GM23338 (cell line): ENCODE measurements at regions not wholly inside any gene's neighbourhood (a gene's known extent, or its start where the extent isn't known, plus 50 kb on each side); places are given as distances from the start of the nearest gene placed in this dataset.

Source experiments
- ATAC-seq: fragments of 200-7000 bp; cut with Tn5 transposase; 3 replicates; pipeline ENCODE4 v1.9.1; 2020
- DNase-seq: peaks from one replicate; pipeline ENCODE4 v3.0.0-alpha.2; 2015; ENCODE audit warnings: low spot score
- H2AFZ ChIP-seq: fragments of 200-600 bp; sonication (generic); 2 replicates; pipeline ENCODE4 v1.8.0; 2016; ENCODE audit warnings: antibody characterized with exemption, mild to moderate bottlenecking, moderate library complexity
- H3F3A ChIP-seq: fragments of 200-600 bp; sonication (generic); replicated peaks from 2 replicates; pipeline ENCODE4 v1.8.0; 2017; ENCODE audit warnings: antibody characterized with exemption, mixed run types, low read depth
- H3K27ac ChIP-seq: fragments of 200-600 bp; sonication (generic); 2 replicates; pipeline ENCODE4 v1.6.1; 2016; ENCODE audit warnings: low read depth
- H3K27me3 ChIP-seq: fragments of 200-600 bp; sonication (generic); 2 replicates; pipeline ENCODE4 v1.8.0; 2016; ENCODE audit warnings: mild to moderate bottlenecking, mixed run types, moderate library complexity; ENCODE audit not compliant: insufficient read depth
- H3K36me3 ChIP-seq: fragments of 200-600 bp; sonication (generic); 2 replicates; pipeline ENCODE4 v1.8.0; 2016; ENCODE audit warnings: mild to moderate bottlenecking; ENCODE audit not compliant: insufficient read depth
- H3K4me1 ChIP-seq: fragments of 200-600 bp; sonication (generic); 2 replicates; pipeline ENCODE4 v1.8.0; 2016; ENCODE audit warnings: mild to moderate bottlenecking, moderate library complexity; ENCODE audit not compliant: insufficient read depth
- H3K4me2 ChIP-seq: fragments of 200-600 bp; sonication (generic); 2 replicates; pipeline ENCODE4 v1.7.1; 2017; ENCODE audit warnings: mixed run types
- H3K4me3 ChIP-seq: fragments of 200-600 bp; sonication (generic); 2 replicates; pipeline ENCODE4 v1.6.1; 2016; ENCODE audit warnings: mixed run types
- H3K79me2 ChIP-seq: fragments of 200-600 bp; sonication (generic); replicated peaks from 2 replicates; pipeline ENCODE4 v1.8.0; 2017; ENCODE audit warnings: mild to moderate bottlenecking; ENCODE audit not compliant: insufficient read depth
- H3K9me2 ChIP-seq: fragments of 200-600 bp; sonication (generic); 2 replicates; pipeline ENCODE4 v1.8.0; 2017; ENCODE audit not compliant: insufficient read depth
- H4K20me1 ChIP-seq: fragments of 200-600 bp; sonication (generic); replicated peaks from 2 replicates; pipeline ENCODE4 v1.8.0; 2017; ENCODE audit warnings: mild to moderate bottlenecking; ENCODE audit not compliant: insufficient read depth
- H3K27ac Mint-ChIP-seq: 2 replicates; pipeline ENCODE4 v1.8.0; 2020; ENCODE audit warnings: inconsistent platforms, mild to moderate bottlenecking, moderate library complexity, mixed read lengths
- H3K27me3 Mint-ChIP-seq: 3 replicates; pipeline ENCODE4 v1.8.0; 2022; ENCODE audit warnings: low read depth, mild to moderate bottlenecking, moderate library complexity, mixed read lengths, inconsistent platforms; ENCODE audit not compliant: insufficient read depth, poor library complexity
- H3K36me3 Mint-ChIP-seq: 3 replicates; pipeline ENCODE4 v1.8.0; 2021; ENCODE audit warnings: low read depth, mild to moderate bottlenecking, inconsistent platforms, moderate library complexity, mixed read lengths
- H3K4me1 Mint-ChIP-seq: 3 replicates; pipeline ENCODE4 v1.8.0; 2020; ENCODE audit warnings: mild to moderate bottlenecking, inconsistent platforms, mixed read lengths
- H3K4me3 Mint-ChIP-seq: 3 replicates; pipeline ENCODE4 v1.8.0; 2021; ENCODE audit warnings: moderate library complexity, mild to moderate bottlenecking, inconsistent platforms, mixed read lengths
- H3K9me3 Mint-ChIP-seq: 3 replicates; pipeline ENCODE4 v1.8.0; 2020; ENCODE audit warnings: moderate library complexity, mild to moderate bottlenecking, inconsistent platforms, mixed read lengths
- ETS1 ChIP-seq: IDR thresholded peaks from 2 replicates; pipeline ENCODE4 v1.6.1; 2016; ENCODE audit warnings: antibody characterized with exemption
- EZH2 ChIP-seq: fragments of 200-600 bp; sonication (generic); IDR thresholded peaks from one replicate; pipeline ENCODE4 v1.8.0; 2017; ENCODE audit warnings: antibody characterized with exemption, mild to moderate bottlenecking, low read depth; ENCODE audit not compliant: unreplicated experiment
- EZH2phosphoT487 ChIP-seq: fragments of 200-600 bp; sonication (generic); IDR thresholded peaks from one replicate; pipeline ENCODE4 v1.8.1; 2018; ENCODE audit warnings: antibody characterized with exemption; ENCODE audit not compliant: unreplicated experiment
- JUNB ChIP-seq: IDR thresholded peaks from one replicate; pipeline ENCODE4 v1.6.1; 2016; ENCODE audit warnings: antibody characterized with exemption; ENCODE audit not compliant: unreplicated experiment
- NANOG ChIP-seq: IDR thresholded peaks from 2 replicates; pipeline ENCODE4 v1.6.1; 2016; ENCODE audit warnings: antibody characterized with exemption, borderline replicate concordance
- STAT1 ChIP-seq: IDR thresholded peaks from one replicate; pipeline ENCODE4 v1.6.1; 2016; ENCODE audit warnings: antibody characterized with exemption; ENCODE audit not compliant: unreplicated experiment
- ZNF331 ChIP-seq: fragments of 250-450 bp; sonication (Bioruptor Pico); IDR thresholded peaks from 2 replicates; pipeline ENCODE4 v1.5.0; 2020; ENCODE audit warnings: low read depth, mild to moderate bottlenecking, moderate library complexity
- ZNF462 ChIP-seq: fragments of 250-450 bp; sonication (Bioruptor Pico); IDR thresholded peaks from 2 replicates; pipeline ENCODE4 v1.5.0; 2020; ENCODE audit warnings: mild to moderate bottlenecking, moderate library complexity
- TF ChIP-seq, protein P1 (sequence below), 2 experiments: fragments of 200-600 bp in 1 of 2; sonication (generic) in 1 of 2; conservative IDR thresholded peaks; 2 replicates each; pipeline versions ENCODE4 v1.5.1 to v1.6.1; 2016 to 2017; ENCODE audit warnings: antibody characterized with exemption in 2 of 2, low read depth in 2 of 2, mild to moderate bottlenecking in 2 of 2, moderate library complexity in 1 of 2

DNA sequence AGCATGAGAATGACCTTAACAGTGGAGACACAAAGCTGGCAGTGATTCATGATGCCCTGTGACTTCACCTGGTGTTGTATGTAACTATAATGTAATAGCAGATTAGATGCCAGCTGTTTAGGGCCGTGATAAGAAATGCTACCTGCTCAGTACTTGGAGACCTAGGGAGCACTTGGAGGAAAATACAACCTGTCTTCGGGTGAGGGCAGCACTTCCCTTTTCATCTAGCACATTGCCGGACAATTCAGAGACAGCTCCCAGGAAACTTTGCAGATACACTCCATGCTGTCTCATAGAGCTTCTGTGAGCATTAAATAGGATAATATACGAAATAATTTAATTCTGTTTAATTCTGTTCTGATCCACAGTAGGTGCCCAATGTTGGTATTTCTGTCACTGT is 668.5 kb downstream of the TSN start:
- Mint-ChIP-seq H3K36me3 (no peaks in the 10 kb centered on the region), H3K27ac (no peak overlapping the region), H3K9me3 (no peaks in the 10 kb centered on the region; the same call in 1 of the 3 replicates), H3K27me3 (no peaks in the 10 kb centered on the region), H3K4me1 (no peaks in the 10 kb centered on the region), H3K4me3 (no peak overlapping the region)
- peak; percentile 24 for DNase-seq
- no peaks in the 10 kb centered on the region for H3K4me1 ChIP-seq
- H3K27ac ChIP-seq, result no peak overlapping the region
- ATAC-seq, result no peak
- H3K9me2 ChIP-seq, result peaks cover 8% of the 10 kb centered on the region
- H4K20me1 ChIP-seq, result no peaks in the 10 kb centered on the region
- TF ChIP-seq ZNF462 (CRISPR knock-in tag), result no peak
- TF ChIP-seq, protein P1, sequence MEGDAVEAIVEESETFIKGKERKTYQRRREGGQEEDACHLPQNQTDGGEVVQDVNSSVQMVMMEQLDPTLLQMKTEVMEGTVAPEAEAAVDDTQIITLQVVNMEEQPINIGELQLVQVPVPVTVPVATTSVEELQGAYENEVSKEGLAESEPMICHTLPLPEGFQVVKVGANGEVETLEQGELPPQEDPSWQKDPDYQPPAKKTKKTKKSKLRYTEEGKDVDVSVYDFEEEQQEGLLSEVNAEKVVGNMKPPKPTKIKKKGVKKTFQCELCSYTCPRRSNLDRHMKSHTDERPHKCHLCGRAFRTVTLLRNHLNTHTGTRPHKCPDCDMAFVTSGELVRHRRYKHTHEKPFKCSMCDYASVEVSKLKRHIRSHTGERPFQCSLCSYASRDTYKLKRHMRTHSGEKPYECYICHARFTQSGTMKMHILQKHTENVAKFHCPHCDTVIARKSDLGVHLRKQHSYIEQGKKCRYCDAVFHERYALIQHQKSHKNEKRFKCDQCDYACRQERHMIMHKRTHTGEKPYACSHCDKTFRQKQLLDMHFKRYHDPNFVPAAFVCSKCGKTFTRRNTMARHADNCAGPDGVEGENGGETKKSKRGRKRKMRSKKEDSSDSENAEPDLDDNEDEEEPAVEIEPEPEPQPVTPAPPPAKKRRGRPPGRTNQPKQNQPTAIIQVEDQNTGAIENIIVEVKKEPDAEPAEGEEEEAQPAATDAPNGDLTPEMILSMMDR (conservative IDR thresholded peaks at IDR 0.05; ENCODE audit: low read depth in 2 of 2), result peak in 1 of 2 experiments; percentile 38; a peak in 2 of 4 replicates
- no peak overlapping the region for H3K4me2 ChIP-seq
- no peaks in the 10 kb centered on the region for H3K79me2 ChIP-seq
- H3K4me3 ChIP-seq, result no peak overlapping the region
- no peak overlapping the region for H2AFZ ChIP-seq
- H3F3A ChIP-seq, result no peaks in the 10 kb centered on the region
- H3K36me3 ChIP-seq, result no peaks in the 10 kb centered on the region
- no peaks in the 10 kb centered on the region for H3K27me3 ChIP-seq

DNA sequence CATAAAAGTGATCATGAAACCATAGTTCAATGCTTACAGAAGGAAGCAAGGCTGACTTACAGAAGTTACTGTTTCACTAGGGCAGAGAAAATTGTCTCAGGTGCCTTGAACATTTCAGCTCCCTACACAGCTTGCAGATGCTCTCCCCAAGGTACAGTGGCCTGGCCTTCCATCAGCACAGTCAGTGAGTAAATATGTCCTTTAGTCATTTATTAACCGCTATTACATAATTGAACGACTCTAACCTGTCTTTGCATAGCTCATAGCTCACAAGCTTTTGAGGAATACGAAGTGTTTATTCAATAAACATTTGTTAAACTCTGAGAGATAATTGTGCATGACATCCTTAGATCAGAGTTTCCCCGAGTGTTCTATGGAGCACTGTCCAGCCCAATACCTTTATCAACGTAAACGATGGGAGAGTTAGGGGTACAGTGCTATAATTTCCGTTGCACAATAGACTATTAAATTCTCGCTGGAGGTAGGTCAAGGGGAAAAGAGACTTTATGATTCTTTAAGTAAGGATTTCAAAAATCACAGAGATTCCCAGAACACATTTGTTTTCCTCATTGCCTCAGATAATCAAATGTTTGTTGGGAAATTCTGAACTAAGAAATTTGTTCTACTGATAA is 677.8 kb downstream of the TSN start:
- H3F3A ChIP-seq, result no peaks in the 10 kb centered on the region
- no peaks in the 10 kb centered on the region for H3K36me3 Mint-ChIP-seq
- no peak for ATAC-seq
- no peaks in the 10 kb centered on the region for H3K79me2 ChIP-seq
- no peak overlapping the region for H3K27ac ChIP-seq
- no peak overlapping the region for H2AFZ ChIP-seq
- H3K4me3 Mint-ChIP-seq, result no peak overlapping the region
- H3K4me3 ChIP-seq, result no peak overlapping the region
- H4K20me1 ChIP-seq, result no peaks in the 10 kb centered on the region
- H3K4me1 ChIP-seq, result no peaks in the 10 kb centered on the region
- H3K9me2 ChIP-seq, result no peaks in the 10 kb centered on the region
- H3K9me3 Mint-ChIP-seq, result 0 out of 3 replicates have a peak, but pooled peaks cover 3% of the 10 kb centered on the region
- no peaks in the 10 kb centered on the region for H3K4me1 Mint-ChIP-seq
- no peaks in the 10 kb centered on the region for H3K36me3 ChIP-seq
- no peak overlapping the region for H3K4me2 ChIP-seq
- DNase-seq, result no peak
- H3K27me3 ChIP-seq, result no peaks in the 10 kb centered on the region
- no peak overlapping the region for H3K27ac Mint-ChIP-seq
- no peaks in the 10 kb centered on the region for H3K27me3 Mint-ChIP-seq
- TF ChIP-seq EZH2 (no peak), EZH2phosphoT487 (no peak), ETS1 (no peak), JUNB (no peak), NANOG (no peak), ZNF331 (no peak), STAT1 (no peak)
- TF ChIP-seq, protein P1 (conservative IDR thresholded peaks at IDR 0.05; ENCODE audit: low read depth in 2 of 2), result no peak
